Kidney (tissue), 13 donors: ENCODE measurements at regions not wholly inside any gene's neighbourhood (a gene's known extent, or its start where the extent isn't known, plus 50 kb on each side); places are given as distances from the start of the nearest gene placed in this dataset.
A peak's percentile ranks its signal among the peaks of the same experiment; 100 is the strongest.
"Not testable (repeated sequence)": the region's sequence is repeated elsewhere in the genome, so short reads cannot be mapped to it uniquely, and the experiment has no call there.

ENCODE experiments used
- DNase-seq, 5 donors: peaks; one replicate each; pipeline ENCODE4 v3.0.0-alpha.2; 2013 to 2020
- FAIRE-seq: peaks from 2 replicates; lab custom pipeline; 2012; peaks lifted over from hg19 to GRCh38; lab: Jason Lieb, UNC
- H3K27ac ChIP-seq, 2 donors: one replicate each; pipeline ENCODE4 v1.7.0; 2013; ENCODE audit warnings: low read depth in 2 of 2, low read length in 2 of 2, inconsistent platforms in 1 of 2
- H3K27me3 ChIP-seq: one replicate; pipeline ENCODE4 v1.7.1; 2013; ENCODE audit warnings: low read length, inconsistent platforms; ENCODE audit not compliant: control insufficient read depth, insufficient read depth
- H3K36me3 ChIP-seq, 3 donors: one replicate each; pipeline versions ENCODE4 v1.7.0 to v1.7.1; 2013; ENCODE audit warnings: low read length in 3 of 3, control low read depth in 1 of 3, inconsistent platforms in 1 of 3; ENCODE audit not compliant: insufficient read depth in 3 of 3, control insufficient read depth in 2 of 3
- H3K4me1 ChIP-seq, 3 donors: one replicate each; pipeline versions ENCODE4 v1.7.0 to v1.7.1; 2013; ENCODE audit warnings: low read length in 3 of 3, inconsistent platforms in 1 of 3, low read depth in 1 of 3; ENCODE audit not compliant: control insufficient read depth in 2 of 3, insufficient read depth in 2 of 3
- H3K4me3 ChIP-seq, 3 donors: one replicate each; pipeline versions ENCODE4 v1.7.0 to v1.8.1; 2013; ENCODE audit warnings: low read length in 3 of 3, control low read depth in 1 of 3, inconsistent platforms in 1 of 3
- H3K9ac ChIP-seq, 3 donors: one replicate each; pipeline versions ENCODE4 v1.7.0 to v1.7.1; 2013; ENCODE audit warnings: low read length in 3 of 3, control low read depth in 1 of 3, inconsistent platforms in 1 of 3
- H3K9me3 ChIP-seq, 3 donors: one replicate each; pipeline versions ENCODE4 v1.7.0 to v1.7.1; 2013; ENCODE audit warnings: low read length in 3 of 3, control low read depth in 1 of 3, inconsistent platforms in 1 of 3; ENCODE audit not compliant: control insufficient read depth in 2 of 3, insufficient read depth in 1 of 3
- CTCF ChIP-seq: IDR thresholded peaks from 3 replicates; pipeline ENCODE4 v1.5.1; 2012; ENCODE audit warnings: mild to moderate bottlenecking, moderate library complexity, borderline replicate concordance; ENCODE audit not compliant: insufficient read depth; ENCODE audit errors: extremely low read depth
- intact Hi-C: fragments of 100-400 bp; cut with DNase I; formaldehyde crosslinking; loops from one replicate; pipeline ENCODE4 v1.11.1; 2022
- donor health status: control.
- donor health status: control.
- donor health status: control.
- donor health status: control.
- donor health status: control.
- donor health status: DM: yes; HTN: yes; CAD: no.
- donor health status: Normal renal cell carcinoma (clear cell type).

GRCh38 chr12:9543341-9543740 is 64.4 kb downstream of the KLRB1 start:
- DNase-seq, FAIRE-seq, H3K27me3 ChIP-seq, H3K36me3 ChIP-seq, intact Hi-C loops, H3K4me1 ChIP-seq, H3K9ac ChIP-seq, H3K9me3 ChIP-seq, H3K27ac ChIP-seq, H3K4me3 ChIP-seq: not testable (repeated sequence)

- FAIRE-seq, DNase-seq, H3K4me3 ChIP-seq, H3K27me3 ChIP-seq, H3K9me3 ChIP-seq, H3K9ac ChIP-seq, H3K36me3 ChIP-seq, intact Hi-C loops, H3K4me1 ChIP-seq, H3K27ac ChIP-seq: not testable (repeated sequence)
Measured at GRCh38 chr12:9542827-9543226, 64.9 kb downstream of the KLRB1 start.

GRCh38 chr12:9515925-9516324 is 91.8 kb downstream of the KLRB1 start:
- H3K9ac ChIP-seq, H3K27me3 ChIP-seq, intact Hi-C loops, H3K36me3 ChIP-seq, H3K4me1 ChIP-seq, FAIRE-seq, H3K27ac ChIP-seq, H3K4me3 ChIP-seq, H3K9me3 ChIP-seq: not testable (repeated sequence)
- DNase-seq, result peak in 2 of 5 donors; percentile 1 to 25

GRCh38 chr12:9512695-9513094 is 95.0 kb downstream of the KLRB1 start:
- H3K36me3 ChIP-seq, H3K4me1 ChIP-seq, H3K9me3 ChIP-seq, H3K27me3 ChIP-seq, FAIRE-seq, DNase-seq, H3K9ac ChIP-seq, intact Hi-C loops, H3K27ac ChIP-seq, H3K4me3 ChIP-seq: not testable (repeated sequence)

- H3K4me3 ChIP-seq, FAIRE-seq, H3K4me1 ChIP-seq, H3K9ac ChIP-seq, DNase-seq, H3K36me3 ChIP-seq, H3K9me3 ChIP-seq, H3K27me3 ChIP-seq, intact Hi-C loops, H3K27ac ChIP-seq: not testable (repeated sequence)
Measured at GRCh38 chr12:9510392-9511011, 97.2 kb downstream of the KLRB1 start.

- Histone ChIP-seq H3K9me3 (no peaks in the 10 kb centered on the region), H3K27ac (no peak overlapping the region), H3K4me1 (no peaks in the 10 kb centered on the region), H3K4me3 (no peak overlapping the region), H3K36me3 (no peaks in the 10 kb centered on the region), H3K27me3 (no peaks in the 10 kb centered on the region), H3K9ac (no peak overlapping the region)
- no peak for DNase-seq
- intact Hi-C loops, result no loop called here
- no peak for FAIRE-seq
- no peak for TF ChIP-seq CTCF
Measured at GRCh38 chr12:9509464-9510161, 98.1 kb downstream of the KLRB1 start.
